Natural killer cell treated with Interleukin-12 subunit alpha and Interleukin-12 subunit beta and Interleukin-15 and Interleukin-18, amount 100 ng/mL, for 72 hours (primary cell): ENCODE measurements at regions not wholly inside any gene's neighbourhood (a gene's known extent, or its start where the extent isn't known, plus 50 kb on each side); places are given as distances from the start of the nearest gene placed in this dataset.

Experiments used
- ATAC-seq, 2 donors: fragments of 150-1000 bp; cut with Tn5 transposase in 1 of 2; sonication (Bioruptor Pico), chemical (Tn5 transposase) in 1 of 2; 2 replicates each; pipeline ENCODE4 v1.10.0; 2021
- DNase-seq: peaks from one replicate; pipeline ENCODE4 v3.0.0; 2022; ENCODE audit warnings: low spot score
- H3K27ac Mint-ChIP-seq, 2 donors: 1 replicate in 1 of 2; 2 replicates in 1 of 2; pipeline ENCODE4 v1.8.0; 2022; ENCODE audit warnings: mixed read lengths in 2 of 2, mild to moderate bottlenecking in 1 of 2, moderate library complexity in 1 of 2
- H3K27me3 Mint-ChIP-seq, 2 donors: 1 replicate in 1 of 2; 2 replicates in 1 of 2; pipeline ENCODE4 v1.8.0; 2022; ENCODE audit warnings: mixed read lengths in 2 of 2
- H3K36me3 Mint-ChIP-seq: one replicate; pipeline ENCODE4 v1.8.0; 2022; ENCODE audit warnings: mixed read lengths
- H3K4me1 Mint-ChIP-seq, 2 donors: 1 replicate in 1 of 2; 2 replicates in 1 of 2; pipeline ENCODE4 v1.8.0; 2022; ENCODE audit warnings: low read depth in 2 of 2, mixed read lengths in 2 of 2, mild to moderate bottlenecking in 1 of 2
- H3K4me3 Mint-ChIP-seq: one replicate; pipeline ENCODE4 v1.8.0; 2022; ENCODE audit warnings: mixed read lengths
- H3K9me3 Mint-ChIP-seq: 2 replicates; pipeline ENCODE4 v1.8.0; 2022; ENCODE audit warnings: mixed read lengths

GRCh38 chr2:19128148-19128547 lies 230.3 kb downstream of the OSR1 start:
- H3K9me3 Mint-ChIP-seq = peaks cover 10% of the 10 kb centered on the region
- H3K36me3 Mint-ChIP-seq = no peaks in the 10 kb centered on the region
- H3K4me1 Mint-ChIP-seq = no peaks in the 10 kb centered on the region
- H3K27ac Mint-ChIP-seq = no peak overlapping the region
- no peak for DNase-seq
- no peak overlapping the region for H3K4me3 Mint-ChIP-seq
- ATAC-seq = no peak
- no peaks in the 10 kb centered on the region for H3K27me3 Mint-ChIP-seq

- ATAC-seq = no peak
- no peak for DNase-seq
- H3K4me3 Mint-ChIP-seq = no peak overlapping the region
- H3K4me1 Mint-ChIP-seq = no peaks in the 10 kb centered on the region
- H3K27ac Mint-ChIP-seq = no peak overlapping the region
- H3K27me3 Mint-ChIP-seq = no peaks in the 10 kb centered on the region
- H3K36me3 Mint-ChIP-seq = no peaks in the 10 kb centered on the region
- peaks cover 12% of the 10 kb centered on the region for H3K9me3 Mint-ChIP-seq
Observed at GRCh38 chr2:19127616-19128015, 230.8 kb downstream of the OSR1 start.

- peaks cover 8% of the 10 kb centered on the region for H3K9me3 Mint-ChIP-seq
- no peak overlapping the region for H3K27ac Mint-ChIP-seq
Observed at GRCh38 chr2:19125901-19126680, 232.3 kb downstream of the OSR1 start.

GRCh38 chr2:19124135-19124534 lies 234.3 kb downstream of the OSR1 start:
- DNase-seq (no peak), ATAC-seq (no peak)
- H3K9me3 Mint-ChIP-seq = peaks cover 8% of the 10 kb centered on the region
- no peak overlapping the region for H3K4me3 Mint-ChIP-seq
- no peaks in the 10 kb centered on the region for H3K4me1 Mint-ChIP-seq
- no peak overlapping the region for H3K27ac Mint-ChIP-seq
- H3K27me3 Mint-ChIP-seq = no peaks in the 10 kb centered on the region
- no peaks in the 10 kb centered on the region for H3K36me3 Mint-ChIP-seq

More at GRCh38 chr2:19125901-19126680, 232.3 kb downstream of the OSR1 start:
- H3K27me3 Mint-ChIP-seq = no peaks in the 10 kb centered on the region
- H3K4me1 Mint-ChIP-seq = no peaks in the 10 kb centered on the region
- DNase-seq (no peak), ATAC-seq (no peak)
- no peak overlapping the region for H3K4me3 Mint-ChIP-seq
- H3K36me3 Mint-ChIP-seq = no peaks in the 10 kb centered on the region

GRCh38 chr2:19123556-19123955 lies 234.9 kb downstream of the OSR1 start:
- no peak overlapping the region for H3K27ac Mint-ChIP-seq
- DNase-seq (no peak), ATAC-seq (no peak)
- no peaks in the 10 kb centered on the region for H3K36me3 Mint-ChIP-seq
- no peaks in the 10 kb centered on the region for H3K27me3 Mint-ChIP-seq
- H3K9me3 Mint-ChIP-seq = peaks cover 8% of the 10 kb centered on the region
- no peak overlapping the region for H3K4me3 Mint-ChIP-seq
- H3K4me1 Mint-ChIP-seq = no peaks in the 10 kb centered on the region

GRCh38 chr2:19122220-19122619 lies 236.2 kb downstream of the OSR1 start:
- no peak overlapping the region for H3K27ac Mint-ChIP-seq
- no peaks in the 10 kb centered on the region for H3K4me1 Mint-ChIP-seq

GRCh38 chr2:19120941-19121750 lies 237.3 kb downstream of the OSR1 start:
- no peak overlapping the region for H3K27ac Mint-ChIP-seq
- H3K9me3 Mint-ChIP-seq = peaks cover 14% of the 10 kb centered on the region
- no peak overlapping the region for H3K4me3 Mint-ChIP-seq
- ATAC-seq (no peak), DNase-seq (no peak)
- no peaks in the 10 kb centered on the region for H3K27me3 Mint-ChIP-seq
- H3K36me3 Mint-ChIP-seq = no peaks in the 10 kb centered on the region
- no peaks in the 10 kb centered on the region for H3K4me1 Mint-ChIP-seq

More at GRCh38 chr2:19122220-19122619, 236.2 kb downstream of the OSR1 start:
- ATAC-seq (no peak), DNase-seq (no peak)
- Mint-ChIP-seq H3K36me3 (no peaks in the 10 kb centered on the region), H3K9me3 (peaks cover 13% of the 10 kb centered on the region), H3K27me3 (no peaks in the 10 kb centered on the region), H3K4me3 (no peak overlapping the region)

- Mint-ChIP-seq H3K27ac (no peak overlapping the region), H3K4me3 (no peak overlapping the region), H3K27me3 (no peaks in the 10 kb centered on the region), H3K4me1 (no peaks in the 10 kb centered on the region), H3K36me3 (no peaks in the 10 kb centered on the region), H3K9me3 (peaks cover 14% of the 10 kb centered on the region)
- ATAC-seq (no peak), DNase-seq (no peak)
Observed at GRCh38 chr2:19120181-19120580, 238.2 kb downstream of the OSR1 start.

- no peaks in the 10 kb centered on the region for H3K27me3 Mint-ChIP-seq
- H3K27ac Mint-ChIP-seq = no peak overlapping the region
- ATAC-seq (no peak), DNase-seq (no peak)
- no peaks in the 10 kb centered on the region for H3K4me1 Mint-ChIP-seq
- H3K36me3 Mint-ChIP-seq = no peaks in the 10 kb centered on the region
- H3K9me3 Mint-ChIP-seq = peaks cover 14% of the 10 kb centered on the region
- no peak overlapping the region for H3K4me3 Mint-ChIP-seq
Observed at GRCh38 chr2:19119326-19120001, 239.0 kb downstream of the OSR1 start.

- Mint-ChIP-seq H3K4me1 (no peaks in the 10 kb centered on the region), H3K27ac (no peak overlapping the region), H3K36me3 (no peaks in the 10 kb centered on the region), H3K4me3 (no peak overlapping the region), H3K9me3 (peaks cover 13% of the 10 kb centered on the region), H3K27me3 (no peaks in the 10 kb centered on the region)
- DNase-seq = no peak
- ATAC-seq = no peak
Observed at GRCh38 chr2:19116918-19117317, 241.5 kb downstream of the OSR1 start.

GRCh38 chr2:19114754-19115231 lies 243.6 kb downstream of the OSR1 start:
- DNase-seq (no peak), ATAC-seq (no peak)
- H3K4me1 Mint-ChIP-seq = no peaks in the 10 kb centered on the region
- H3K9me3 Mint-ChIP-seq = peaks cover 10% of the 10 kb centered on the region
- H3K27ac Mint-ChIP-seq = no peak overlapping the region
- no peaks in the 10 kb centered on the region for H3K27me3 Mint-ChIP-seq
- no peaks in the 10 kb centered on the region for H3K36me3 Mint-ChIP-seq
- no peak overlapping the region for H3K4me3 Mint-ChIP-seq

- Mint-ChIP-seq H3K27ac (no peak overlapping the region), H3K4me3 (no peak overlapping the region), H3K27me3 (no peaks in the 10 kb centered on the region), H3K9me3 (peaks cover 10% of the 10 kb centered on the region), H3K36me3 (no peaks in the 10 kb centered on the region), H3K4me1 (no peaks in the 10 kb centered on the region)
- ATAC-seq (no peak), DNase-seq (no peak)
Observed at GRCh38 chr2:19114126-19114525, 244.3 kb downstream of the OSR1 start.

GRCh38 chr2:19111354-19111753 lies 247.1 kb downstream of the OSR1 start:
- no peaks in the 10 kb centered on the region for H3K36me3 Mint-ChIP-seq
- no peak overlapping the region for H3K4me3 Mint-ChIP-seq
- H3K27me3 Mint-ChIP-seq = no peaks in the 10 kb centered on the region
- H3K4me1 Mint-ChIP-seq = no peaks in the 10 kb centered on the region
- ATAC-seq (no peak), DNase-seq (no peak)
- no peak overlapping the region for H3K27ac Mint-ChIP-seq
- peaks cover 11% of the 10 kb centered on the region for H3K9me3 Mint-ChIP-seq

GRCh38 chr2:19109518-19109917 lies 248.9 kb downstream of the OSR1 start:
- Mint-ChIP-seq H3K9me3 (peaks cover 16% of the 10 kb centered on the region), H3K27me3 (no peaks in the 10 kb centered on the region), H3K36me3 (no peaks in the 10 kb centered on the region), H3K4me3 (no peak overlapping the region), H3K27ac (no peak overlapping the region), H3K4me1 (no peaks in the 10 kb centered on the region)
- DNase-seq (no peak), ATAC-seq (no peak)
